ENCODE measurements at regions not wholly inside any gene's neighbourhood (a gene's known extent, or its start where the extent isn't known, plus 50 kb on each side); places are given as distances from the start of the nearest gene placed in this dataset.
"Not testable (repeated sequence)": the region's sequence is repeated elsewhere in the genome, so short reads cannot be mapped to it uniquely, and the experiment has no call there.

DNA sequence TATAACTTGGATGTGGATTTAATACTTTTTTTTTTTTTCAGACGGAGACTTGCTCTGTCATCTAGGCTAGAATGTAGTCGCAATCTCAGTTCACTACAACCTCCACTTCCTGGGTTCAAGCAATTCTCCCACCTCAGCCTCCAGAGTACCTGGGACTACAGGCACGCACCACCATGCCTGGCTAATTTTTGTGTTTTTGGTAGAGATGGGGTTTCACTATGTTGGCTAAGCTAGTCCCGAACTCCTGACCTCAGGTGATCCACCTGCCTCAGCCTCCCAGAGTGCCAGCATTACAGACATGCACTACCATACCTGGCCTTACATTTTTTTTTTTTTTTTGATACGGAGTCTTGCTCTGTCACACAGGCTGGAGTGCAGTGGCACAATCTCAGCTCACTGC lies 85.6 kb upstream of the BTN3A2 start:
- TF ChIP-seq, protein P1, sequence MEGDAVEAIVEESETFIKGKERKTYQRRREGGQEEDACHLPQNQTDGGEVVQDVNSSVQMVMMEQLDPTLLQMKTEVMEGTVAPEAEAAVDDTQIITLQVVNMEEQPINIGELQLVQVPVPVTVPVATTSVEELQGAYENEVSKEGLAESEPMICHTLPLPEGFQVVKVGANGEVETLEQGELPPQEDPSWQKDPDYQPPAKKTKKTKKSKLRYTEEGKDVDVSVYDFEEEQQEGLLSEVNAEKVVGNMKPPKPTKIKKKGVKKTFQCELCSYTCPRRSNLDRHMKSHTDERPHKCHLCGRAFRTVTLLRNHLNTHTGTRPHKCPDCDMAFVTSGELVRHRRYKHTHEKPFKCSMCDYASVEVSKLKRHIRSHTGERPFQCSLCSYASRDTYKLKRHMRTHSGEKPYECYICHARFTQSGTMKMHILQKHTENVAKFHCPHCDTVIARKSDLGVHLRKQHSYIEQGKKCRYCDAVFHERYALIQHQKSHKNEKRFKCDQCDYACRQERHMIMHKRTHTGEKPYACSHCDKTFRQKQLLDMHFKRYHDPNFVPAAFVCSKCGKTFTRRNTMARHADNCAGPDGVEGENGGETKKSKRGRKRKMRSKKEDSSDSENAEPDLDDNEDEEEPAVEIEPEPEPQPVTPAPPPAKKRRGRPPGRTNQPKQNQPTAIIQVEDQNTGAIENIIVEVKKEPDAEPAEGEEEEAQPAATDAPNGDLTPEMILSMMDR (IDR thresholded peaks at IDR 0.05; ENCODE audit: low read depth, low read length, poor library complexity, severe bottlenecking): not testable (repeated sequence)
- not testable (repeated sequence) for TF ChIP-seq EZH2phosphoT487 (IDR thresholded peaks at IDR 0.05; ENCODE audit: borderline replicate concordance, low read length)
